ENCODE measurements at regions not wholly inside any gene's neighbourhood (a gene's known extent, or its start where the extent isn't known, plus 50 kb on each side); places are given as distances from the start of the nearest gene placed in this dataset.

DNA sequence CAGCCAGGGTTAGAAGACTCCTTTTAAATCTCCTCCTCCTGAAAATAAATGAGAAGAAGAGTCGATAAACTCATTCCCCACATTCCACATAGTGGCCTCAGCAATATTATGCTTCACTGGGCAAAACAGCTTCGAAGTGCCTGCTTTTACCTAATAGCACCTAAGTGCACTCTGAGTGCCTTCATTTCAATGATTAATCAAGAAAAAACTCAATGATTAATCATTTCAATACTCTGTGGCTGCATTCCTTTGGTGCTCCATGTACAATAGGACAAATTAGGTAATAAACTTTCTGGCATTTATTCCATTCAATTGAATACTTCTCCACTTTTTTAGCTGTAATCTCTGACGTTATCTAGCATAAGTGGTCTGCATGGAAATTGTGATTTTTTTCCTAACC lies 174.6 kb downstream of the CCDC71L start:
- DNase-seq (ENCODE audit: low read depth in 4 of 4, low spot score in 3 of 4) = peak in 3 of 4 donors; percentile 7 to 28 (median 19)

DNA sequence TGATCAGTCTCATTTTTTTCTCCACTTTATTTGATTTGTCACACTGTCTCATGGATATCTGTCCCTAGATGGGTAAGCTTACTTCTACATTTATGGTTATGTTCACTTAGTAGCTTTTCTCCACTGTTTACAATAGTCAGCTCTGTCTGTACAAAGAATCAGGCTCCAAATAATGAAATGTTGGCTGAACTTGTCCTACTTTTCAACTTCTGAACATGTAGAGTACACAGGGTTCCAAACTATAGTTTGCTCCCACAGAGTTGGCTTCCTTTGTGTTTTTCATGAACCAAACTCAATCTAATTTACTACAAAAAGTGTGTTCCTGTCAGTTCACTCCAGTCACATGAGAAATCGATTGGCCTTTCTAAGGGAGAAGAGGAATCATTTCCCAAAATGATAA lies 175.0 kb downstream of the CCDC71L start:
- DNase-seq (ENCODE audit: low read depth in 4 of 4, low spot score in 3 of 4) = no peak

DNA sequence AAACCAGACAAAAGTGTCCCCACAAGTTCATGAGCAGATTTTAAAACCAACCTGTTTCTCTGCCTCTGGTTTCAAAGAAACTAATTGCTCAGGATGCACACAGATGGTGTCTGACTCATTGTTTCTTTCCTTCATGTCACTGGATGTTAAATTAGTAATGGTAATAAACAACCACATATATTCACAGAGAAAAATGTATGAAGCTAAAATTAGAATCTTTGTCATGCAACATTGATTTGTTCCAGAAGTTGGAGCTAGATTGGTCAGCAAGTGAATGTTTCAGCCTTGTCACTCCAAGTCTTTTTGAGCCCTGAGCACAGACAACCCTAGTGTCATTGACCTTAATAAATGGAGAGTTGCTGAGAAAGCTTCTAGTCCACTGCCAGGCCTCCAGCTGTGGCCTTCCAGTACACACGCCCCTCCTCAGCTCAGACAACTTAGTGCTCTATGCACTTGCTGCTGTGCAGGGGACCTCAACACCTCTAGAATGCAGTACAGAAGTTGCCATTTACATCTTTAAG lies 175.9 kb downstream of the CCDC71L start:
- no peak for DNase-seq (ENCODE audit: low read depth in 4 of 4, low spot score in 3 of 4)

DNA sequence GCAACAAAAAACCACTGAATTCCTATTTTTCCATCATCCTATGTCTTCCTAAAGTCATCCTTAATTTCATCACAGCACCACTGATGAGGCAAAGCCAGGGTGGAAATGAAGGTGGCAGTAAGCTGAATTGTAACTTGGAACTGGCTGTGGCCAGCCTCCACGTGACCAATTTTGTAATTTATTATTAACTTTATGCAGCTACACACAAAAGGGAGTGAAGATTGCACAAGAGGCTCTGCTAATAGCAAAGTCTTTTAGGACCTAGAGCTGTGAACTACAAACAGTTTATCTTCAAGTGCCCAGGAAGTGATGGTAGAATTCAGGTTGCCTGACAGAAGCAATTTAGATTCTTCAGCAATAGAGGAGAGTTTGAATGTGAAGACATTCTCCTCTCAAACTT lies 176.4 kb downstream of the CCDC71L start:
- DNase-seq (ENCODE audit: low read depth in 4 of 4, low spot score in 3 of 4) = peak in 3 of 4 donors; percentile 11 to 23 (median 12)

DNA sequence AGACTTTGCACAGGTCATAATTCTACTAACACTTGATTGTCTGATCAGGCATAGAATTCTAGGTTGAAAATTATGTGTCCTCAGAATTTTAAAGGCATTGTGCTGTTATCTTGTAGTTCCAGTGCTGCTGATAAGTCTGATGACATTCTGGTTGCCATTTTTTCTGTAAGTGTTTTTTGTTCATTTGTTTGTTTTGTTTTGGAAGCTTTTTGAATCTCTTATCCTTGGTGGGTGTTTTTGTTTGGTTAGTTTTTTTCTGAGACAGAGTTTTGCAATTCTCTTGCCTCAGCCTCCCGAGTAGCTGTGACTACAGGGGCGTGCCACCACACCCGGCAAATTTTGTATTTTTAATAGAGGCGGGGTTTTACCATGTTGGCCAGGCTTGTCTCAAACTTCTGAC lies 178.9 kb downstream of the CCDC71L start:
- DNase-seq (ENCODE audit: low read depth in 4 of 4, low spot score in 3 of 4) = no peak

DNA sequence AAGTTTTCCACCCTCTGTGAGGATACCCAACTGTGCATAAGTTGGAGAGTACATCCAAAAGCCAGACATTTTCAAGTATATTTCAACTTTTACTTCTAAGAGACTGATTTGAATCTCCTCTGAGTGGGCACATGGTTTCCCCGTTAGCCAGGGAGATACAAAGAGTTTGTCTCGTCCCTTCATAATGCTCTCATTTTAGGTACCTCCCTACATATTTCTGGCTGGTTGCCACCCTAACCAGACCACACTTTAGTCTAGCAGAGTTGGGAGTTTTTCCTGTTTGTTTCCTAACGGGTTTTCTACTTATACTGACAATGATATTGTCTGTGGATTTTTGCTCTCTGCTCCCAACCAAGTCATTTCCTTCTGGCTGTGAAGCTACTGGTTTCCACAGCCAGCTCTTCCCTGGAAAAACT lies 180.3 kb downstream of the CCDC71L start:
- DNase-seq (ENCODE audit: low read depth in 4 of 4, low spot score in 3 of 4) = no peak

DNA sequence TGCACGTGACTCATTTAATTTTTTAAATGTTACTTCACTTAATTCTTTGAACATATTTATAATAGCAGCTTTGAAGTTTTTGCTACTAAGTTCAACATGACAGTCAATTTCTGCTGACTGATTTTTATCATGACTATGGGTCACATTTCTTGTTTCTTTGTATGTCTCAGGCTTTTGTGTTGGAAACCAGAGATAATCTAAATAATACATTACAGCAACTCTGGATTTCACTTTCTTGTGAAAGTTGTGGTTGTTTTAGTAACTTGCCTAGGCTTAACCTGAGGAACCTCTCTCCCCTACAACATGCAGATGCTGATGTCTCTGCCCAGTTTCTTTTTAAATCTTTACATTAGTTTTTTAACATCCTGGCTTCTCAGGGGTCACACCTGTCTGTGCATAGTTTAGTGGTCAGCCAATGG lies 180.8 kb downstream of the CCDC71L start:
- DNase-seq (ENCODE audit: low read depth in 4 of 4, low spot score in 3 of 4) = no peak

DNA sequence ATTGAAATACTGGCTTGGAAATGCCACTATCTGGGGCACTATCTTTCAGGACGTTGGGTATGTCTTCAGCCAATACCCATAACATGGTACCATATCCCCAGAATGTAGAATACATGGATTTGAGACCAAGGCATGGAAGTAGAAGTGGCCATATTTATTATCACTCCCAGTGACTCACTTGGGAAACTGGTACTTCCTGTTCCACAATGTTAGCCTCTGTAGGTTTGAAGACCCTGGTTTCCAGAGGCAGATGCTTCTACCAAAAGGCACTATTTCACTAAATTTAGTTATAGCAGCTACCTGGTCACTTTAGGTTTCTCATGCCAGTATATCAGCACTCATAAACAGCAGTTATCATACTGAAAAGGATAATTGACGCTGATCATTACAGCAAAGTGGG lies 184.2 kb downstream of the CCDC71L start:
- DNase-seq (ENCODE audit: low read depth in 4 of 4, low spot score in 3 of 4) = no peak

DNA sequence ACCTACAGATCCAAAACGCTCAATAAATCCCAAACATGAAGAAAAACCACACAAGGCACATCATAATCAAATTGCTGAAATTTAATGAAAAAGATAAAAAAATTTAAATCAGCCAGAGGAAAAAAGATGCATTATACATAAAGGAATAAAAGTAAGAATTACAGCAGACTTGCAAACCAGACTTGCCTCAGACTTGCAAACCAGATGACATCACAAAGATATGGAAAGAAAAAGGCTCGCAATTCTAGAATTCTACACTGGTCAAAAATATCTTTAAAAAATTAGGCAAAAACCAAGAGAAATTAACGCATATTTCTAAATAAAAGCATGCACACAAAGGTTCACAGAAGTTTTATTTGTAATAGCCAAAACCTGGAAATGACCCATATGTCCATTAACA lies 188.0 kb upstream of the NAMPT start:
- DNase-seq (ENCODE audit: low read depth in 4 of 4, low spot score in 3 of 4) = no peak

DNA sequence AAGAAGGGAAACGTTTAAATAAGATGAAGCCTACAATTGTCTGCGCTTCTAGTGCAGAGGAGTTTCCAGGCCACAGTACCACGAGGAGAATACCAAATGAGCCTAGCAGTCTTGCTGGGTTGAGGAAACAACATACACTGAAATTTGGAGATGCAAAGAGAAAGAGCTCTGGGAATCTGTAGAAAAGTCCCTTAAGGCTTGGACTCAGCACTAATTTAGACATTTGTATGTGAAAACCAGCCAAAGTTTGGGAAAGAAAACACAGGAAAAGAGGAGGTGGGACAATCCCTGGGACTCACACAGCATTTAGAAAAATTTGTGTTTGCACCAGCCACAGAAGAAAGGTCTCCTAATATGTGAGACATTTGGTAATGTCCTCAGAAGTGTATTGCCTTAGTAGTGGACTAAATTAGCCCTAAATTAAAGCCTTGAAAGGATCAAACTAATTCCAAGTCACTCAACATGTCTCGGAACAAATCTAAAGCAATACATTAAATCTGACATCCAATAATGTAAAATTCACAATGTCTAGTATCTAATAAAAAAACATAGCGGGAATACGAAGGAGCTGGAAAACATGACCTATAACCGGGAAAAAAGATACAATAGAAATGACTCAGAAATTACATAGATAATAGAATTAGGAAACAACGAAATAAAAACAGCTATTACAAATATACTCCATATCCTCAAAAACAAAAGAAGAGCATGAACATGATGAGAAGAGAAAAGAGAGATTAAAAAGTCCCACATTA lies 187.1 kb upstream of the NAMPT start:
- no peak for DNase-seq (ENCODE audit: low read depth in 4 of 4, low spot score in 3 of 4)

DNA sequence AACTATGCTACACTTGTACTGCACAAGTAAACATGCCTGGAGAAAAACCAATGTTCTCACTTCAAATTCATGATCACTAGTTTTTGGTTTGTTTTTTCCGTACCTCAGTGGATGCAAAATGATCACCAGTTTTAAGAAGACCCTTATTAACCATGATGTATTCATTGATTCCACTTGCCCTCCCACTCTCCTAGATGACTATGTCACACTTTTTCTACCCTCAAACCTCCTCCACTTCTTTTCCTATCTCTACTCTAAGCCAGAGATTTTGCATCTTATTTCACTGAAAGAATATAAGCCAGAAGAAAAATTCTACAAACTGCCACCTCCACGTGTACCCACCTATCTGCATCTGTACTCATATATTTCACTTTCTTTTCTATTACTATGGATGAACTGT lies 186.2 kb upstream of the NAMPT start:
- DNase-seq (ENCODE audit: low read depth in 4 of 4, low spot score in 3 of 4) = no peak

DNA sequence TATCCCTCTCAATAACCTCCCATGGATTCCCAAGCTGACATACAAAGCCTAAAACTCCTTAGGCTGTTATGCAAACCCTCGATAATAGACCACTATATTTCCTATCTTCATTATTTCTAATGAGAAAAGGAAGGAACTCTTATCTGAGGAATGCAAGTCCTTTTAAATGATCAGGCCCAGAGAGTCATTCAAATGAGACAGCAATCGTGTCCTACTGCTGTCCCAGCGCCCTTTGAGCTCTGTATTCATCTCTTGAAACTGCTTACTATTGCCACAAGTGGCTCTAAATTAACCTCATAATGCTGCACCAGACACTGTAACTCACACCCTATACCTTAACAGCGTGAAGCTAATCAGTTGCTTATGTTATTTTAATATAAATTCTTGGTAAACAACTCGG lies 182.1 kb upstream of the NAMPT start:
- no peak for DNase-seq (ENCODE audit: low read depth in 4 of 4, low spot score in 3 of 4)

DNA sequence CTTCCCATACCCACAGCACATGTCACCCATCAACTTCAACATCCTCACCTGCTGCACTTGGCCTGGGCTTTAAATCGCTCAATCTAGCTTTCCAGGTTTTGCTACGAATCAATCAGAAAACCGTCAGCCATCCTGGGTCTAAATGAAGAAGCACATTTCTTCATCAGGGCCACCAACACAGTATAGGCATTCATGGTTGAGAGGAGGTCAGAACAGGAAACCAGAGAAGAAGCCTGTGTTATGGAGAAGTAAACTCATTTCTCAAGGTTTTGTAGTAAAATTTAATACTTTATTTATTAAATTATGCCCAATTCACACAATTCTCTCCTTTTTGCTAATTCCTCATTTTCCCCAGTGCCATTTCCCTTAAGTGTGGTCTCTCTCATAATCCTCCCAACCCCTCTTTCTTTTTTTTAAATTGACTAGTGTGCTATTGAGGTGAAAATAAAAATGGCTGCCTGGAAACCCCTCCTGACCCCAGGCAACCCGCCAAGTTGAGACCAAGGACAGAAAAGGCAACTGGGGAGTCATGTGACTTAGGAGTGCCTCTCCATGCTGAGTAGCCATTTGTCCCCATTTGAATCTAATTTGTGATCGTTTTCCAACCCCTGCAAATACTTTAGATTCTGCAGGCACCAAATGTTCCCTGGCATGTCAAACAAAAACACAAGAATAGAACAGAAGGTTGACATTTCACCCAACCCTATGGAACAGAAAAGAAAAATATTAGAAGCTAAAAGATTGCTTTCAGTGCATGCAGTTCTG lies 181.1 kb upstream of the NAMPT start:
- no peak for DNase-seq (ENCODE audit: low read depth in 4 of 4, low spot score in 3 of 4)

DNA sequence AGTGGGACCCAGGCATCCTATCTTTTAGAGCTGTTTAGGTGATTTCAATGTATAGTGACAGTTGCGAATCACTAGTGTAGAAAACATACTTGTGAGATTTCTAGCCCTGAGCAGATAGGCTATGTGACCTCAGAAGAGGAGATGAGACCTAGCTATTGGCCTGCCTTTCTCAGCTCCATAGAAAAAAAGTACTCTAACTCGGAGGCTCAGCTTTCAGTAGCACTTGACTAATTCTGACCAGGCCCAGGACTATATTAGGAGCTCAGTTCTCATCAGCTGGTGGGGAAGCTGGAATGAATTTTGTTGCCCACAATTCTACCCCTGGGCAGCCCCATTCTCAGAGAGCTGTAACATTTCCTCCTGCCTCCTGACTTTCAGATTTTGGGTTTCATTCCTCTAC lies 179.9 kb upstream of the NAMPT start:
- no peak for DNase-seq (ENCODE audit: low read depth in 4 of 4, low spot score in 3 of 4)

DNA sequence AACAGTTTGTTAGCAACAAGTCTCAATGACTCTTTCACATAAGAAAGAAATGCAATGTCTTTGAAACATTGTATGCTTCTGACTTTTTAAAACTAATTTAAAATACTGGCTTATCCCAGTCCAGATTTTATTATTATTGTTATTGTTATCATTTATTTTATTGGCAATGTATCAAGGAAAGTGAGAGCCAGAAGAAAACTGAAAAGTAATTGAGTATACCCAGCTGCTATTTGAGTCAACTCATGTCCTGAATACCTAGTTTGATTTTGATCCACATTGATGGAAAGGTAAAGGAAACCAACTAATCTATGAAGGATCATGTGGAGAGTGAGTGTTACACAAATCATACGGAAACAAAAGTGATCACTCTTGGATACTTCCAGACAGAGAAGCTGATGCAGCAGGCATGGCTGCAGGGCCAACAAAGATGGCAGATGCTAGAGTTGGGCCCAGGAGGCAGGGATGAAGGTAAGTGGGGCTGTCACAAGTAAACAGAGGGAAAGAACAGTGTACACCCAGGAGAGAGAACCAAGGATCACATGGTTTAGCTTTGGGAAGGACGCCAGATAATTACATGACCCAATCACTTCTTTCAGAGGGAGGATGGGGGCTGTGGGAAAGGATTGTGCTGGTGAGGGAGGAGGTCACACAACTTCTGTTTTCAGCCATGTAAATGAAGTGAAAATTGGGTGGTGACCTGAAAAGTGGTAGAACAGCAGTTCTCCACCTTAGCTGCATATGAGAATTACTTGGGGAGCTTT lies 179.2 kb upstream of the NAMPT start:
- no peak for DNase-seq (ENCODE audit: low read depth in 4 of 4, low spot score in 3 of 4)

DNA sequence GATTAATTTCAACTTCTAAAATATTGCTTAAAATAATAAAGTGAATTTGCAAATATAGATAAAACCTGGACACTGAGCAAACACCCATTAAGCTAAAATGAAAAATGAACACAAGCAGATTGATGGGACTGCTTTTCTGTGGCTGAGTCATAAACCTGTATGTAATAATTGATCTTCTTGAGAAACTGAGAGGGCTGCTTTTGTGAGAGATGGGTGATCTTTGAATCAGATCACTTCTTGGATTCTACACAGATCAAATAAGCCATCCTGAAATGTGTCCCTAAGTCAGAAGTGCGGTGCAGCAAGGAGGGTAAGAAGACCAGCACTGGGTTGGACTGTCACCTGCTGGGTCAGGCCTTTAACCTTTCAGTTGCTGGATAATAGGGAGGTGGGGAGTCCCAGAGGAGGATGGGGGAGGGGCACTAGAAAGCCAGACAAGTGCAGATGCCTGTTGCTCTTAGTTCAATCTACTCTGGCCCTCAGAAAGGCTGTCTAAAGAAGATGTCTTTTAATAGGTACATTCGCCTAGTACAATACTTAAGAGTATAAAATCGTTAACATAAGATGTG lies 178.2 kb upstream of the NAMPT start:
- DNase-seq (ENCODE audit: low read depth in 4 of 4, low spot score in 3 of 4) = no peak

DNA sequence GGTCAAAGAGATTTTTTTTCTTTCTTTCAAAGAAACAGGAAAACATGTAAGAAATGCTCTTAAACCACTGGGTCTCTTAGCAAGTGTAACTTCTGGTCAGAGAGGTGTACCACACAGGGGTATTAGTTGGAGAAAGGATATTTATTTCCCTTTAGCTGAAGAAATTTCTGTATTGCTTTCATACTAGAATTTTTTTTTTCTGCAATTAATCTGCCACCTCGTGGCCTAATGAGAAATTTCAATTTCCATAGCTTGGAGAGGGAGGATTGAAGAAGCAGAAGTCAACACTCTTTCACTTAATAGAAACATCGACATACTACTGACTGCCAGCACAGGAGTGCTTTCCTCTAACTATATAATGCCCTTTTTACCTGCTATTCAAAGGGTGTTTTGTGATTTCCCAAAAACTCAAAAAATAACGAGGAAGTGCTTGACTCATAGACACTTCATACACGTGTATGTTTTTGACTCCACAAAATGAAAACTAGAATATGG lies 177.6 kb upstream of the NAMPT start:
- peak in 2 of 4 donors; percentile 11 to 12 for DNase-seq (ENCODE audit: low read depth in 4 of 4, low spot score in 3 of 4)

DNA sequence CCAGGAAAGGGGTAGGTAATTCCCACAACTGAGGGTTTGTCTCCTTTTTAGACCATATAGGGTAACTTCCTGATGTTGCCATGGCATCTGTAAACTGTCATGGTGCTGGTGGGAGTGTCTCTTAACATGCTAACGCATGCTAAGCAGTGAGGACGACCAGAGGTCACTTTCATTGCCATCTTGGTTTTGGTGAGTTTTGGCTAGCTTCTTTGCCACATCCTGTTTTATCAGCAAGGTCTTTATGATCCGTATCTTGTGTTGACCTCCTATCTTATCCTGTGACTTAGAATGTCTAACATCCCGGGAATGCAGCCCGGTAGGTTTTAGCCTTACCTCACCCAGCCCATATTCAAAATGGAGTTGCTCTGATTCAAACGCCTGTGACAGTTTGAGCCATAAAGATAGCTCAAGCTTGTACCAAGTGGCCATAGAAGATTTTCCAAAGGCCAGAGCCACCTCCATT lies 176.0 kb upstream of the NAMPT start:
- DNase-seq (ENCODE audit: low read depth in 4 of 4, low spot score in 3 of 4) = no peak

DNA sequence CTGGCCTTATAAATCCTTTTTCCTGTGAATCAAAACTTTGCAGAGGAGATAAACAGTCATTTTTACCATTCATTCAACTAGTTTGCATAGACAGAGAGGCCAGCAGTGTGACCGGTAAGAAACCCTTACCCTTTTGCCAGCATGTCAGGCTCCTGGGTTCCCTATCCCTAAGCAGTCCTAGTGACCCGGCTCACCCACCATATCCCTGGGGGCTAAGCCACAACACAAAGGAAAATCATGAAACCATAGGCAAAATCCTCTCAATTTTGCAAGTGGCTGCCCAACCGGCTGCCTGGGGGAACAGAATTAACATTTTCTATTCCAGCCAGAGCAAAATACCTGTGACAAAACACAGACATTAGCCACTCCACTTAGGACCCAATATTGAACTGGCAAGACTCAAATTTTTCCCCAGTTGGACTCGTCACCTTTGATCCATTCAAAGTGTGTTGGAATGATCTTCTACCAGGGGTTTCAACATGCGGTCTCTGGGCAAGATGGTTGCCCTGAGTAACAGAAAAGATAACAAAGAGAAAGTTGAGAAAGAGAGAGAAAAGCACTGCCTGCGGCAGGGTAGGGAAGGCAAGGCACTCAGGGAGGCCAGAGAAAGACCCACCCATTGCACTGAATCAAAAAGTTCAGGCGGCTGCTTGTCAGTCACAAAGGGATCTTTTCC lies 174.8 kb upstream of the NAMPT start:
- DNase-seq (ENCODE audit: low read depth in 4 of 4, low spot score in 3 of 4) = no peak

DNA sequence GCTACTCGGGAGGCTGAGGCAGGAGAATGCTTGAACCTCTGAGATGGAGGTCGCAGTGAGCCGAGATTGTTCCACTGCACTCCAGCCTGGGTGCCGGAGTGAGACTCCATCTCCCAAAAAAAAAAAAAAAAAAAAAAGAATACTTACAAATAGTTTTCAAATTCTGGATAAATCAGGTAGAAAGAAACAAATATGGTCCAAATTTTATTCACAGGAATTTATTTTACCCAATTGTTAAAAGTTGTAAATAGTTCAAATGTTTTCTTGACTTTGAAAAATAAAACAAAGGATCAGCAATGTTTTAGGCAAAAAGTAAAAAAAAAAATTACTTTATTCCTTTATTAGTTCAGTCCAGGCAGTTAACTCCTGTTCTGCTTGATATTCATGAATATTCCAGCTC lies 172.9 kb upstream of the NAMPT start:
- no peak for DNase-seq (ENCODE audit: low read depth in 4 of 4, low spot score in 3 of 4)
